ENCODE measurements at regions not wholly inside any gene's neighbourhood (a gene's known extent, or its start where the extent isn't known, plus 50 kb on each side); places are given as distances from the start of the nearest gene placed in this dataset.

- H3K4me2 ChIP-seq (ENCODE audit: low read length), result no peak overlapping the region
- no peak overlapping the region for H3K9ac ChIP-seq (ENCODE audit: low read length)
Observed at GRCh38 chr4:36553029-36553428, 271.6 kb downstream of the DTHD1 start.

GRCh38 chr4:36553453-36553852 lies 272.0 kb downstream of the DTHD1 start:
- H3K4me2 ChIP-seq (ENCODE audit: low read length), result no peak overlapping the region
- no peak for TF ChIP-seq CTCF (IDR thresholded peaks at IDR 0.05; ENCODE audit: low read length)
- no peak for TF ChIP-seq EZH2 (IDR thresholded peaks at IDR 0.05; ENCODE audit: borderline replicate concordance, low read length)
- H3K4me1 ChIP-seq (ENCODE audit: insufficient read depth, low read length, severe bottlenecking), result no peaks in the 10 kb centered on the region
- H3K9me2 ChIP-seq (ENCODE audit: low read depth, low read length), result no peaks in the 10 kb centered on the region
- no peaks in the 10 kb centered on the region for H3F3A ChIP-seq (ENCODE audit: insufficient read depth, low read length)
- H3K9ac ChIP-seq (ENCODE audit: low read length), result no peak overlapping the region
- H3K27me3 ChIP-seq (ENCODE audit: insufficient read depth, low read length), result no peaks in the 10 kb centered on the region
- H3K9me3 ChIP-seq (ENCODE audit: low read length), result no peaks in the 10 kb centered on the region
- no peaks in the 10 kb centered on the region for H3K79me2 ChIP-seq (ENCODE audit: insufficient read depth, low read length)
- H4K20me1 ChIP-seq (ENCODE audit: insufficient read depth, low read length), result no peaks in the 10 kb centered on the region
- H3K4me3 ChIP-seq (ENCODE audit: low read depth, low read length, poor library complexity, severe bottlenecking), result no peak overlapping the region
- no peak overlapping the region for H2AFZ ChIP-seq (ENCODE audit: low read length)
- no peak overlapping the region for H3K27ac ChIP-seq (ENCODE audit: low read depth, low read length, poor library complexity, severe bottlenecking)
- no peaks in the 10 kb centered on the region for H3K36me3 ChIP-seq (ENCODE audit: insufficient read depth, low read length)

More at GRCh38 chr4:36553029-36553428, 271.6 kb downstream of the DTHD1 start:
- H3K9me2 ChIP-seq (ENCODE audit: low read depth, low read length), result no peaks in the 10 kb centered on the region
- no peak overlapping the region for H3K4me3 ChIP-seq (ENCODE audit: low read depth, low read length, poor library complexity, severe bottlenecking)
- TF ChIP-seq CTCF (IDR thresholded peaks at IDR 0.05; ENCODE audit: low read length), result no peak
- no peak for TF ChIP-seq EZH2 (IDR thresholded peaks at IDR 0.05; ENCODE audit: borderline replicate concordance, low read length)
- no peaks in the 10 kb centered on the region for H3K9me3 ChIP-seq (ENCODE audit: low read length)
- H3K4me1 ChIP-seq (ENCODE audit: insufficient read depth, low read length, severe bottlenecking), result no peaks in the 10 kb centered on the region
- no peak overlapping the region for H3K27ac ChIP-seq (ENCODE audit: low read depth, low read length, poor library complexity, severe bottlenecking)
- no peak overlapping the region for H2AFZ ChIP-seq (ENCODE audit: low read length)
- H3K79me2 ChIP-seq (ENCODE audit: insufficient read depth, low read length), result no peaks in the 10 kb centered on the region
- no peaks in the 10 kb centered on the region for H3K36me3 ChIP-seq (ENCODE audit: insufficient read depth, low read length)
- H4K20me1 ChIP-seq (ENCODE audit: insufficient read depth, low read length), result no peaks in the 10 kb centered on the region
- H3K27me3 ChIP-seq (ENCODE audit: insufficient read depth, low read length), result no peaks in the 10 kb centered on the region
- no peaks in the 10 kb centered on the region for H3F3A ChIP-seq (ENCODE audit: insufficient read depth, low read length)

- Histone ChIP-seq H3K4me3 (ENCODE audit: low read depth, low read length, poor library complexity, severe bottlenecking) (no peak overlapping the region), H3K9me3 (ENCODE audit: low read length) (no peaks in the 10 kb centered on the region), H3K9ac (ENCODE audit: low read length) (no peak overlapping the region), H3K36me3 (ENCODE audit: insufficient read depth, low read length) (no peaks in the 10 kb centered on the region), H3K27ac (ENCODE audit: low read depth, low read length, poor library complexity, severe bottlenecking) (no peak overlapping the region), H2AFZ (ENCODE audit: low read length) (no peak overlapping the region), H3K4me1 (ENCODE audit: insufficient read depth, low read length, severe bottlenecking) (no peaks in the 10 kb centered on the region), H3K4me2 (ENCODE audit: low read length) (no peak overlapping the region), H4K20me1 (ENCODE audit: insufficient read depth, low read length) (no peaks in the 10 kb centered on the region), H3K9me2 (ENCODE audit: low read depth, low read length) (no peaks in the 10 kb centered on the region), H3F3A (ENCODE audit: insufficient read depth, low read length) (no peaks in the 10 kb centered on the region), H3K27me3 (ENCODE audit: insufficient read depth, low read length) (no peaks in the 10 kb centered on the region), H3K79me2 (ENCODE audit: insufficient read depth, low read length) (no peaks in the 10 kb centered on the region)
- TF ChIP-seq EZH2 (IDR thresholded peaks at IDR 0.05; ENCODE audit: borderline replicate concordance, low read length) (no peak), CTCF (IDR thresholded peaks at IDR 0.05; ENCODE audit: low read length) (no peak)
Observed at GRCh38 chr4:36556984-36557383, 275.6 kb downstream of the DTHD1 start.

Measured in OCI-LY1 (cell line).